Left ventricle myocardium inferior (tissue), 1 donor: ENCODE measurements at regions not wholly inside any gene's neighbourhood (a gene's known extent, or its start where the extent isn't known, plus 50 kb on each side); places are given as distances from the start of the nearest gene placed in this dataset.
"Not testable (repeated sequence)": the region's sequence is repeated elsewhere in the genome, so short reads cannot be mapped to it uniquely, and the experiment has no call there.

Source experiments
- DNase-seq: peaks from one replicate; pipeline ENCODE4 v3.0.0-alpha.2; 2020
- H3K27ac ChIP-seq: fragments of 200-600 bp; replicated peaks from 2 replicates; pipeline ENCODE4 v1.8.0; 2021
- H3K27me3 ChIP-seq: fragments of 200-600 bp; 2 replicates; pipeline ENCODE4 v1.8.0; 2021; ENCODE audit warnings: low read depth
- H3K36me3 ChIP-seq: fragments of 200-600 bp; 2 replicates; pipeline ENCODE4 v1.8.0; 2021
- H3K4me1 ChIP-seq: fragments of 200-600 bp; 2 replicates; pipeline ENCODE4 v1.8.0; 2021
- H3K4me3 ChIP-seq: fragments of 200-600 bp; 2 replicates; pipeline ENCODE4 v1.8.0; 2021; ENCODE audit warnings: mild to moderate bottlenecking, moderate library complexity
- H3K9me3 ChIP-seq: fragments of 200-600 bp; replicated peaks from 2 replicates; pipeline ENCODE4 v1.8.0; 2021
- intact Hi-C: fragments of 100-400 bp; cut with micrococcal nuclease; formaldehyde crosslinking; loops from one replicate; pipeline ENCODE4 v1.11.0; 2022
- TF ChIP-seq, protein P1 (sequence below): fragments of 200-600 bp; IDR thresholded peaks from 2 replicates; pipeline ENCODE4 v1.8.0; 2021; ENCODE audit warnings: antibody characterized with exemption, mild to moderate bottlenecking, borderline replicate concordance
- donor health status: DM: no; HTN: yes; CAD: no; lungs with severe emphysema.

DNA sequence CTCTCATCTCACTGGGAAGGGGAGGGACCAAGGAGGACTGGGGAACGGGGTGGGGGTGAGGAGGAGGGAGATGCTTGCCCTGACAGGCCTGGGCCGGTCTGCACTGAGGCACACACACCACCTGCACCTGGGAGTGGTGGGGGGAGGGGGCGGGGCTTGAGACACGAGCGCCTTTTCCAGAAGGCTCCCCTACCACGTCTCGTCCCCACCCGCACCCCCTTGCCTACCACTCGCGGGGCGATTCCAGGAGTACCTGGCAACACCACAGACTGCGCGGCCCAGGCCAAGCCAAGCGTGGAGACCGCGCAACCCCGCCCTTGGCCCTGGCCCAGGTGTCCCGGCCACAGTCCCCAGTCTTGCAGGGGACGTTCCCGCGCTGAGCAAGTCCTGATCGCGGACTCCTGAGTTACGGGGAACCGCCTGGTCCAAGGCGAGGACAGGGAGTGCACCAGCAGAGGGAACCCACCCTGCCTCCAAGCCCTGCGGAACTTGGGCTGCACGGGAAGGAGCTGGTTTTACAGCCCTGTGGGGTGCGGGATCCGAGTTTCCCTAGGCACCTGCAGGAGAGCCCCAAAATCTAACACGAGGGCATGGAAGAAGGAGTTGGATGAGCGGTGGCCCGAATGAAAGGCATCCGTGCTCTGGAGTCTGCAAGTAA is 68.1 kb upstream of the SH3GL3 start:
- Histone ChIP-seq H3K4me3 (peak overlapping the region; percentile 29), H3K9me3 (no peaks in the 10 kb centered on the region), H3K27me3 (peaks cover 98% of the 10 kb centered on the region), H3K36me3 (no peaks in the 10 kb centered on the region), H3K27ac (no peak overlapping the region), H3K4me1 (peaks cover 10% of the 10 kb centered on the region)
- intact Hi-C loops: no loop called here
- TF ChIP-seq, protein P1, sequence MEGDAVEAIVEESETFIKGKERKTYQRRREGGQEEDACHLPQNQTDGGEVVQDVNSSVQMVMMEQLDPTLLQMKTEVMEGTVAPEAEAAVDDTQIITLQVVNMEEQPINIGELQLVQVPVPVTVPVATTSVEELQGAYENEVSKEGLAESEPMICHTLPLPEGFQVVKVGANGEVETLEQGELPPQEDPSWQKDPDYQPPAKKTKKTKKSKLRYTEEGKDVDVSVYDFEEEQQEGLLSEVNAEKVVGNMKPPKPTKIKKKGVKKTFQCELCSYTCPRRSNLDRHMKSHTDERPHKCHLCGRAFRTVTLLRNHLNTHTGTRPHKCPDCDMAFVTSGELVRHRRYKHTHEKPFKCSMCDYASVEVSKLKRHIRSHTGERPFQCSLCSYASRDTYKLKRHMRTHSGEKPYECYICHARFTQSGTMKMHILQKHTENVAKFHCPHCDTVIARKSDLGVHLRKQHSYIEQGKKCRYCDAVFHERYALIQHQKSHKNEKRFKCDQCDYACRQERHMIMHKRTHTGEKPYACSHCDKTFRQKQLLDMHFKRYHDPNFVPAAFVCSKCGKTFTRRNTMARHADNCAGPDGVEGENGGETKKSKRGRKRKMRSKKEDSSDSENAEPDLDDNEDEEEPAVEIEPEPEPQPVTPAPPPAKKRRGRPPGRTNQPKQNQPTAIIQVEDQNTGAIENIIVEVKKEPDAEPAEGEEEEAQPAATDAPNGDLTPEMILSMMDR: no peak
- no peak for DNase-seq

DNA sequence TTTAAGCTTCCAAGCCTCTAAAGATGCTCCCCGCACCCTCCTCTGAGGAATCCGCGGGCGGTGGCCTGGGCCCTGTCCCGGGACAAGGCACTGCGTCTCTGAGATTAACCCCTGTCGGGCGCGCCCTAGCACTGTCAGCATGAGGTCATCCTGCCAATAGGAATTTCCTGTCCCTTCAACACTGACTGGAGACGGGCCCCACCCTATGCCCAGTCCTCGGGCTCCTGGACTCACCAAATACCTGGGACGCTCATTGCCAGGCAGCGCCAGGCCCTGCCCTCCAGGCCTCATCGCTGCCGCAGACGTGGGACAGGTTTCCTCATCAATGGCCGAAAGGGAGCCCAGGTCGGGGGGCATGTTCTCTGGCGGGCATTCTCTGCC is 67.6 kb upstream of the SH3GL3 start:
- TF ChIP-seq, protein P1: no peak
- H3K27ac ChIP-seq: no peak overlapping the region
- no peaks in the 10 kb centered on the region for H3K36me3 ChIP-seq
- no peak for DNase-seq
- no peaks in the 10 kb centered on the region for H3K9me3 ChIP-seq
- peaks cover 93% of the 10 kb centered on the region for H3K27me3 ChIP-seq
- peaks cover 10% of the 10 kb centered on the region for H3K4me1 ChIP-seq
- intact Hi-C loops: no loop called here
- H3K4me3 ChIP-seq: peak overlapping the region; percentile 29

- Histone ChIP-seq H3K9me3 (no peaks in the 10 kb centered on the region), H3K27ac (no peak overlapping the region), H3K36me3 (no peaks in the 10 kb centered on the region), H3K4me1 (peaks cover 10% of the 10 kb centered on the region), H3K4me3 (no peak overlapping the region), H3K27me3 (peaks cover 88% of the 10 kb centered on the region)
- TF ChIP-seq, protein P1: no peak
- intact Hi-C loops: loop anchor here (5.0 kb wide), 1 partner anchor 128 kb away; no protein-coding TSS in a partner anchor
- no peak for DNase-seq
Measured at GRCh38 chr15:83380059-83380458, 67.1 kb upstream of the SH3GL3 start.

GRCh38 chr15:83380682-83381081 is 66.5 kb upstream of the SH3GL3 start:
- H3K4me1 ChIP-seq: peaks cover 10% of the 10 kb centered on the region
- no peaks in the 10 kb centered on the region for H3K36me3 ChIP-seq
- no peaks in the 10 kb centered on the region for H3K9me3 ChIP-seq
- peak; percentile 25 for DNase-seq
- intact Hi-C loops: loop anchor here (5.0 kb wide), 1 partner anchor 128 kb away; no protein-coding TSS in a partner anchor
- peaks cover 82% of the 10 kb centered on the region for H3K27me3 ChIP-seq
- H3K4me3 ChIP-seq: no peak overlapping the region
- TF ChIP-seq, protein P1: peak; percentile 56
- no peak overlapping the region for H3K27ac ChIP-seq

DNA sequence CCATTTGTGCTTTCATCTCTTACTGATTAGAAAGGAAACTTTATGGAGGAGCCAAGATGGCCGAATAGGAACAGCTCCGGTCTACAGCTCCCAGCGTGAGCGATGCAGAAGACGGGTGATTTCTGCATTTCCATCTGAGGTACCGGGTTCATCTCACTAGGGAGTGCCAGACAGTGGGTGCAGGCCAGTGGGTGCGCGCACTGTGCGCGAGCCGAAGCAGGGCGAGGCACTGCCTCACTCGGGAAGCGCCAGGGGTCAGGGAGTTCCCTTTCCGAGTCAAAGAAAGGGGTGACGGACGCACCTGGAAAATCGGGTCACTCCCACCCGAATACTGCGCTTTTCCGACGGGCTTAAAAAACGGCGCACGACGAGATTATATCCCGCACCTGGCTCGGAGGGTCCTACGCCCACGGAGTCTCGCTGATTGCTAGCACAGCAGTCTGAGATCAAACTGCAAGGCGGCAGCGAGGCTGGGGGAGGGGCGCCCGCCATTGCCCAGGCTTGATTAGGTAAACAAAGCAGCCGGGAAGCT is 63.5 kb upstream of the SH3GL3 start:
- not testable (repeated sequence) for H3K27ac ChIP-seq, H3K4me1 ChIP-seq, H3K4me3 ChIP-seq, DNase-seq, H3K36me3 ChIP-seq, H3K9me3 ChIP-seq
- H3K27me3 ChIP-seq: peaks cover 52% of the 10 kb centered on the region
- intact Hi-C loops: loop anchor here (5.0 kb wide), 1 partner anchor 131 kb away; no protein-coding TSS in a partner anchor

DNA sequence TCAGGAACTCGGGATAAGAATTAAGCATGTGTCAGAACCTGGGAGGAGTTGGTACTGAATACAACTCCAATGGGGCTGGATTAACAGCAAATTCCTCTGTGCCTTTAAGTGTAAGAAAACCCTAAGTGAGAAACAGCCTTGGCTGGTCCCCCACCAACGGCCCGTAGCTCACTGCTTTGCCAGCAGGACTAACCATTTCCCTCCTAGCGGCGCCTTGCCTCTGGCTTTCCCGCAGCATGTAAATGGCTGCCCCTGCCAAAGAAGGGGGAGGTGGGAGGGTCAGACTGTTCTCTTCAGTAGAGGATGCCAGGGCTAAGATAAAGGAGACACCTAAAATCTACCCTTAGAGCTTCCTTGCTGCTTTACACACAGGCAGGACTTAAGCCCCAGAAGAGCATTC is 51.0 kb upstream of the SH3GL3 start:
- no peak for DNase-seq
- no peaks in the 10 kb centered on the region for H3K36me3 ChIP-seq
- no peak overlapping the region for H3K27ac ChIP-seq
- no peaks in the 10 kb centered on the region for H3K9me3 ChIP-seq
- intact Hi-C loops: no loop called here
- H3K4me3 ChIP-seq: no peak overlapping the region
- peaks cover 88% of the 10 kb centered on the region for H3K27me3 ChIP-seq
- H3K4me1 ChIP-seq: peaks cover 6% of the 10 kb centered on the region
- TF ChIP-seq, protein P1: no peak
